Head of caudate nucleus (tissue), 42 donors: ENCODE measurements at regions not wholly inside any gene's neighbourhood (a gene's known extent, or its start where the extent isn't known, plus 50 kb on each side); places are given as distances from the start of the nearest gene placed in this dataset.

Source experiments
- DNase-seq, 42 donors: peaks; one replicate each; pipeline versions ENCODE4 v3.0.0 to v3.0.0-alpha.2; 2020 to 2021; ENCODE audit warnings: mixed read lengths in 7 of 42
- intact Hi-C: fragments of 100-400 bp; cut with DNase I; formaldehyde crosslinking; loops from one replicate; pipeline ENCODE4 v1.15.0; 2022

DNA sequence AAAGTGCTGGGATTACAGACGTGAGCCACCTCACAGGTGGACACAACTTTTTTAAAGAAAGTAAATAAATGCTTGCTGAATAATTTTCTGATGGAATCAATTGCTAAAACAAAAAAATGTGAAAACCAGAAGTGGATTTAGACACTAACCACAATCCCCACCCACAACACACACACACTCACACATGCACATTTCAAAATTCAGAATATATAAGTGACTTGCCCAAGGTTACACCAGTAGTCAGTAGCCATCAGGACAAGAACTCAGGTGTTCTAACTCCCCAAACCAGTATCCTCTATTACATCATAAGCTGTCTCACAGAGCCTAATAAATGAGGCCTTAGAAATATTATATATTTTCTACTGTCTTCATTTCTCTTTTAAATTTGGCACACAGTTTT is 1923.6 kb upstream of the PIK3C3 start:
- no peak for DNase-seq
- intact Hi-C loops, result no loop called here

DNA sequence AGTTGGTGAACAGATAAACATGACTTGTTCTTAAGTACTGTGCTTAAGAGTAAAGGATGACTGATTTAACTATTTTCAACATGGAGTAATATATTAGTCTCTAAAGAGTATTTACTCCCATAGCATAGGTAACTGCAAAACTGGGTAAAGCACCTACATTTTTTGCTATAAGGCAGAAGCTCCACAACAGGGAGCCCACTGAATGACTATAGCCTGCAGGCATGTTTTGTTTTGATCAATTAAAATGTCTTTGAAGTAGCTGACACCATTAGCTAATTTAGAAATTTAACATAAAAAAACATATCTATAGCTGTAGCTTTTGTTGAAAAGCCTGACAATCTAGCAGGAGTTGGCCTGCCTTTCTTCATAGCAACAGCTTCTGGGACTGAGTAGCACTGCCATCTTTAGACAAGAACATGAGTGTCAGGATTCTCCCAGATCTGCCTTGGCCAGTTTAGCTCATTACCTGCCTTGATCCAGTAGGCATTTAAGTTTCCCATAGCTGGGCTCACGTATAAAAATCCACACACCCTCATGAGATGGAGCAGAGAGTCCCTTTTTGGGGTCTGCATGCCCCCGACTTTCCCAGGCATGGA is 1935.1 kb upstream of the PIK3C3 start:
- peak in 2 of 42 donors; percentile 7 for DNase-seq
- intact Hi-C loops, result no loop called here

DNA sequence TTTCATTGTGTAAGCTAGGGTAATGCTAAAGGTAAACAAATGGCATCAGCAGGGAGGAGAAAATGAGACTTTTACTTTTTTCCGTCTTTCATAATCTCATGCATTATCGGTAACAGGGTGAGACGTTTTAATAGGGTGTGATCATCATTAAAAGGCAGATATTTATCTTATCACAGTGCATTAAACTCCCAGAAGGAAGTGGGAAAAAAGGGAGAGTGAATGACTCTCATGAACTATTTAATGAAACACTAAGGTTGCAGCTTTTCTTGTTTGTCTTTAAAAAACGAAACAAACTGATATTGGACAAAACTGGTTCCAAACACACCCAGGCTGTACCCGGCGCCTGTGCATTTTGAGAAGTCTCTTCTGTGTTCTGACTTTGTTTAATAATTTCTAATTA is 1936.8 kb upstream of the PIK3C3 start:
- intact Hi-C loops, result no loop called here
- no peak for DNase-seq

DNA sequence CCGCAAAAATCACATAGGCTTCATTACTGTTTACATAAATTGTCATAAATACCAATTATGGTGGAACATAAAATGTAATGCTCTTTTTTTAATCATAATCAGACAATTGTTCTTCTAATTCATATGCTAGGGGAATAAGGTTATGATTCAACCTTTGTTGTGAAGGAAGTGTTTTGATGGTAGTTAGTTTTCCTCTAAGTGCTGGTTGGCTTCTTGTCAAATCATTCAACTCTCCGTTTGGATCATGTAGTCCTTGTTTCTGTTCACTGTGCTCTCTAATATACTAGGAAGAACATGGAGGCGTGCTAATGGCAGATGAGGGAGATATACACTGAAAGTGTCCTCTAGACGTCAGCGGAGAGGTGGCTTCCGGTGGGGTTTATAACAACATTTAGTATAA is 1938.0 kb upstream of the PIK3C3 start:
- no peak for DNase-seq
- intact Hi-C loops, result no loop called here

DNA sequence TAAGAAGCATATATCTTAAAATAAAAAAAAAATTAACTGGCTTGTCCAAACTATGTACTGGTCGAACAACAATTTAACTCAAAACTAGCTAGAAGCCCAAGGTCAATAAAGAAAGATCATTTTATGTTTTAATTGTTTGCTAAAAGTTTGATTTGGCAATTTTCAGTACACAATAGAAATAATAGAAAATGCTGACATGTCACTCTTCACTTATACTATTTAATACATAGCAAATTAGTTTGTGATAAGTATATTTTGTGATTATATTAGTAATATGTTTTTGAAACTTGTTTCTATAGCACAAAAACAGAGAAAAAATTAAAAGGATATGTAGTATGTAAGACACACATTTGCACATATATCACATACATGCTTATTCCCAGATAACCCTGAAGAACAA is 1938.6 kb upstream of the PIK3C3 start:
- no peak for DNase-seq
- intact Hi-C loops, result no loop called here

DNA sequence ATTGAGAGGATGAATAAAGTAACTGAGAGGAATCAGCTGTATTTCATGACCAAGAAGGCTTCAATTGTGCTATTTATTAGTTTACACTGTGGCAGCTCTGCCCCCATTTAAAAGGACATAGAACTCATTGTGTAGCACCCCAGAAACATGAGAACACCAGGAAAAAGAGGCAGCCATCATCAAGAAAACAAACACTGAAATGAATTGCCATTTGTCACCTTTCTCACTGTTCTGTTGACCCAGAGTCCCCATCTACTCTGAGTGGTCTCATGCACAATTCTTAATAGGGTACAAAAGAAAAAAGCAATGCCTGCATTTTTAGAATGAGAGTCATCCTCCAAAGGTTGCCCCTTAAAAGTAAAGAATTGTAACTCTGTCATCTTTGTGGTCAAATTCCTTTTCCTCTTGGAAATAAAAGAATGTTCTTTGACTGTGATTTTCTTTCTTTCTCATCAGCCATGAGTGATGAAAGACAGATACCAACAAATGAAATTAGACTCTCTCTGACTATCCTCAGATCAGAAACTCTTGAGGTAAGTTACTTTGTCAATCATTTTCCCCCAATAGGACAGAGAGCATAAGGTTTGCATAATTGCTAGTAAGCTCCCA is 1941.9 kb upstream of the PIK3C3 start:
- peak in 2 of 42 donors; percentile 10 to 16 for DNase-seq

DNA sequence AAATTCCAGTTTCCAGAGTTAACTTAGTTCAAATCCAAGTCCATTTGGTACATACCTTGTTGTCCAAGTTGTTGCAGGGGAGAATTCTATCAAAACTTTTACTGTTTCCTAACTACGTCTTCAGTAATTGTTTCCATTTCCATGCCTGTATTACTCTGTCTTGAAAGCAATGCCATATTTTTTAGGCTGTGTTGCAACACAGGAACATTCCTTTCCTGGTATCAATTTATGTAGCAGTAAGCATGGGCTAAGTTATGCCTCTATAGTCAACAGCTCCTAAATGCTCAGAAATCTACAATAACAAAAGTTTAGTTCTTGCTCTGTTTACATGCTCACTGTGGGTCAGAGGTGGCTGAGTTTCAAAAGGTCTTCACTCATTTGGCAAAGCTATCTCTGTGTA is 1943.8 kb upstream of the PIK3C3 start:
- intact Hi-C loops, result no loop called here
- DNase-seq, result no peak

More for the DNA sequence above, 1941.9 kb upstream of the PIK3C3 start:
- intact Hi-C loops, result no loop called here

DNA sequence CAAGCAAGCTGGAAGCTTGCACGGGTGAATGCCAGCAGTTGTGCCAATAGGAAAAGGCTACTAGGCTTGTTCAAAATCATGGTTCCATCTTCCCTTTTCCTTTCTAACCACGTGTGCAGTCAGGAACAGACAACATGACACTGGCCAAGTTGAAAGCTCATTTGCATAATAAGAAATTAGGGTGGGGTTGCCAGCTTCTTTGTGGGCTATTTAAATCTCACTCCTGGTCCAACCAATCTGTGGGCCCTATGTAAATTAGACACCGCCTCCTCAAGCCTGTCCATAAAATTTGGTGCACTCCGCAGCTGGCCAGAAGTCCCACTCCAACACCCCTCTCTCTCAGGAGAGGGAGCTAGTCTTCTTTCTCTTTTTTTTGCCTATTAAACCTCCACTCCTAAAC is 1948.4 kb upstream of the PIK3C3 start:
- intact Hi-C loops, result no loop called here
- DNase-seq, result peak in 5 of 42 donors; percentile 3 to 40 (median 9)

DNA sequence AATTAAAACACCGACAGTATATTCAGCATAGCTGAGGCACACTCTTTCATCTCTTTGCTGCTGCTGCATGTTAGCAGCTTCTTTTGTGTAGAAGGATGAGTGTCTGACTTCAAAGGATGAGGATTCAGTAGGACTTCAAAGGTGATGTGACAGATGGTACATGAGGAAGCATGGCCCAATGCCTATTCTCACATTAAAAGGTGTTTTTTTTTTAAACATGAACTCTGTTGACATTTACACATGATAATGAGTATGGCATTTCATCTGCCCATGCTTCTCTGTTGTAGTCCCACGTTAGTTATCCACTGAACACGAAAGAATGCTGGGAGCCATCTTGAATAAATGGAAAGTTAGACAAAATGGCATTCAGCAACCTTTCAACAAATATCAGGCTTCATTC is 1950.8 kb upstream of the PIK3C3 start:
- DNase-seq, result no peak
- intact Hi-C loops, result no loop called here

DNA sequence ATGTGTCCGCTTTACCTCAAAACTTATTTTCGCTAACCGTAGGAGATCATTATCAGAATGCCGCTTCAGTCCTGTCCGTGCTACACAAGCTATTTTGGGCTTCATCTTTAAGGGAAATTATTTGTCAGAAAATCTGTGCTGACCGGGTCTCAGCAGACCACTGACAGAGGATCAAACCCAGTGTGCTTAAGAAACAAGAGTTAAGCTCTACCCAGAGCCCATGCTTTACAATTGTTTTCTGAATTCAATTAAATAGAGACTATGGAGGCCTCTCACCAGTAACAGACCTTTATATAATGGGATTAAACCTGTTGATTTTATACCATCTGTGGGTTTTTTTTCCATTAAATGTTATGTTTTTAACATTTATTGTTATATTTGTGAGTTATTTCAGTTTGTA is 1956.7 kb upstream of the PIK3C3 start:
- no peak for DNase-seq
- intact Hi-C loops, result no loop called here

DNA sequence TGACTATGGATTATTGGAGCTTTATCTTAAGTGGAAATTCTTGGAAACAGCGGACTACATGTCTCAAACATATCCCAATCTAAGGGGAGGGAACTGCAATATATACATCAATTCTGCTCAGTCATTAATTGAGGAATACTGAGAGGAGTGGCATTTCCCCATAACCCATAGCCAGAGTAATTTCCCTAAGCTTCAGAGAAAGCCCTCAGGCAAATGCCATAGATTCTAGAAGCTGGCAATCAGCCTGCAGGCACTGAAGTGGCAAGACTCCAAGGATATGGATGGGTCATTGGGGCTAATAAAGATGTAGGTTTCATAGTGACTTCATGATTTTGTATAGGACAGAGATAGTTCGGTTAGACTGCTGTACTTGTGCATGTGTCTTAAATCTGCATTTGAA is 1960.5 kb upstream of the PIK3C3 start:
- intact Hi-C loops, result no loop called here
- no peak for DNase-seq

DNA sequence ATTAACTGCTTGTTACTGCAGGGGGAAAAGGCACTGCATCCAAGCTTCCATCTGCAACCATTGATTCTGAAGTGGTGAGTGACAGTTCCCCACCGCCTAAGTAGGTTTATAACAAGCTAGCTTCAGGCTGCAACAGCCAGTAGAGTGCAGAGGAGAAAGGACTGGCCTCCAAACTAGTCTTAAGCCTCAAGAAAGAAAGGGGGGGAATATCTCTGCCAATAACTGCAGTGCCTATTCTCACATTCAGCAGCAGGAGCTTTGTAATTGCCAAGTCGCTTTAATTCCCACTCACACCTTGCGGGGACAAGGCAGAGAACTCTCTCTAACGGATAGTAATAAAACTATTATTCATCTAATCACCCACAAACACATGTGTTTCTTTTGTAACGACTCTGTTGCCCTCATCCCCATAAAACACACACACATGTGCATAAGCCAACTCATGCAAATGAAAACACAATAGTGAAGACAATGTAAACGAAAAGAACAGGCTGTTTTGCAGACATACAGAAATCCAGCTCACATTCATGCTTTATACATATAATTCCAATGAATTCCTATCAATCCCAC is 1963.3 kb upstream of the PIK3C3 start:
- intact Hi-C loops, result no loop called here

DNA sequence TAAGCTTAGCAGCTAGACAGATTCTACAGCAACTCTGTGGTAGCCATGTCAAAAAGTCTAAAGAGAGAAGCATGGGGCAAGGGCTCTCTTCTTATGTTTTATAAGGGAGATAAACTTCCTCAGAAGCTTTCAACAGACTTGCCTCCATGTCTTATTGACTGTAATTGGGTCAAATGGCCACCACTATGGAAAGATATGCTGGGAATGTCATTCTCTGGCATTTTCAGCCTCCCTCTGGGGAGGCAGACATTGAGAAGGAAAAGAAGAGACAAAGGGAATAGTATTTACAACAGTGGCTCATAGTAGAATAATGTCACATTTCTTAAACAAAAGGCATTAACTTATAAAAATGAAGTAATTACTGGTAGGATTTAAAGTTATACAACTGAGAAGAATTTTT is 1964.5 kb upstream of the PIK3C3 start:
- no peak for DNase-seq
- intact Hi-C loops, result no loop called here

More for the DNA sequence above, 1963.3 kb upstream of the PIK3C3 start:
- DNase-seq, result no peak

DNA sequence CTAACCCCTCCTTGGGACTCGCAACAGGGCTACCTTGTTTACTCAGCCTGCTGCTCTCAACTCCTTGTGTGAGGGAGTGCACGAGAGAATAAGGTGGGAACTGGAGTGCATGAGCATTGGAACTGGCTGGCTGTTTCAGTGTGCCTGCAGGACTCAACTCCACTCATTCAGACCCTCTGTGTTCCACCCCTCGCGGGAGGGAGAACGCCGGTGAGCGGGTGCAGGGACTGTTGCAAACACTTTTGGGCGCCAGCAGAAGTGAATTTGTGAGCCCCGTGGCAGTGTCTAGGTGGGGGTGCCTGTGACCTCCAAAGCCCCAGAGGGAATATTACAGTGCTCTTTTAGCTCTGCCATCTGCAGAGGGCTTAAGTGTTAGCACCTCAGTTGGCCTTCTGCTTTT is 1978.3 kb upstream of the PIK3C3 start:
- DNase-seq, result no peak
- intact Hi-C loops, result no loop called here

DNA sequence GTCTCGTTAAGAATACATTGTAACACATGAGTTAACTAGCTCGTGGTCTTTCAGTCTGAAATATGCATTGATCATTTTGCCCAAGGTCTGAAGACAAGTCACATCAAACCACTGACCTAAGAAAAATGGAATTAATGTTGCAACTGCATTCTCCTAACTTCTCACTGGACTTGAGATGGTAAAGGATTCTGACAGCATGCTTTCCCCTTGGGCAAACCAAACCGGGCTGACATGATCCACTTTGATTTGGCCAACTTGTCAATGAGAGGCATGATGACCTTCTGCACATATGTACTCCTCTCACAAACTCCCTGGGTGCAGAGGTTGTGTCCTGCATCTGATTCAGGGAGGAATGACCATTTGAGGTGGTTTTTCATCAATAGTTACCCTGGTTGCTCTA is 1982.5 kb upstream of the PIK3C3 start:
- intact Hi-C loops, result no loop called here
- no peak for DNase-seq

DNA sequence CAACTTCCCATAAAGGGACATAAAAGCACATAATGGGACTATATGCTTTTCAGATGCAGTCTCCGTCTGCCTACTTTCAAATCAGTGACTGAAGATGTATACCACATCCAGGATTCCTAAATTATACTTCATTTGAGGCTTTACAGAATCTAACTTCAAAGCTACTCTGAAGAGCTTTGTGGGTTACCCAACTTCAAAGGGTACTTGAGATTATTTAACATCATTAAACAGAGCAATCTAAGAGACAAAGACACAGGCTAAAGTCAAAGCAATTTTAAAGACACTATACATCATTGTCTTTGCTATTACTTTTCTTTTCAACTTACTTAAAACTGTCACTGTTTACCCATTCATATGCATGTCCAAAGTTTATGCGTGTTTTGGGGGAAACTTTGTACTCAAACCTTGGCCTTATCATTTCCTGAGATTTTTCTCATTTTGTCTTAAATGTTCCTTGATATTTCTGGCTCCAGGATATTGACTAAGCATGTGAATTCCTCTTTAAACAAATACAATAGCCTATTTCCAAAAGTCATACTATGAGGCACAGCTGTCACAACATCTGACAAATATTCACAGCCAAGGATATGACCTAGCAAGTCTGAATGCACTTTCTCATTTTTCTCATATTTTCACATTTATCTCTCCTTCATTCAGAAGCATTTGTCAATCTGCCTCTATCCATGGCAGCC is 1985.1 kb upstream of the PIK3C3 start:
- intact Hi-C loops, result no loop called here
- no peak for DNase-seq

DNA sequence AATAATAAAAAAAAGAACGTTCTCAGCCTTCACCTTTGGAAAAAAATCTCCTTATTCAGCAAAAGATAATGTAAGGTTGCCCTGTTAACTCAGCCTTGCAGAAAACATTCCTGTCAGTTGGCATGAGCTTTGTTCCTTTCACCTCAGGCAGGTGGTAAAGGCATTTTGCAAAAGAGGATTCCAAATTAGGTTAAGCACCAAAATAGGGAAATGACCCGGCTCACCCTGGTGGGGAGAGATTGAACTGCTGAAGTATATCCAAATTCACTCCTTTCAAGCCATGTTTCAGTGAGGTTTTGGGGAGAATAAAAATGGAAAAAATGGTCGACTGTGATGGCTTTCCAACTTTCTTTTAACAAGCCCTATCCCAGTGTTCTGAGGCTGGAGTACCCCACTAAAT is 1988.8 kb upstream of the PIK3C3 start:
- intact Hi-C loops, result no loop called here
- DNase-seq, result no peak

DNA sequence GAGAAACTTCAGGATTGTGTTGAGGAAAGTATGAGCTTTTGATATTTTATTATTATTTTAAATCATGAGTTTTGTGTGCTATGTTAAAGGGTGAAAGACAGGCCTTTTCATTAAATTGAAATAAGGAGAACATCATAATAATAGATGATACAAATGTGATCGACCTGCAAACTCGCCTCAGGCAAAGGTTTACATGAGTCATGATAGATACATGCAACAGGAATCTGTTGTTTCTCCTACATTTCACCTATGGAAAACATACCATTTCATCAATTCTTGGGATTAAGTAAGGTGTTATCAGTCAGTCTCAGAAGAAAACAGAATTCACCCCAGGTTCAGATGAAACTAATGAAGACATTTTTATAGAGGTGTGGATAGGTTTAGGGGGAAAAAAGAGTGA is 1992.5 kb upstream of the PIK3C3 start:
- intact Hi-C loops, result no loop called here
- no peak for DNase-seq

DNA sequence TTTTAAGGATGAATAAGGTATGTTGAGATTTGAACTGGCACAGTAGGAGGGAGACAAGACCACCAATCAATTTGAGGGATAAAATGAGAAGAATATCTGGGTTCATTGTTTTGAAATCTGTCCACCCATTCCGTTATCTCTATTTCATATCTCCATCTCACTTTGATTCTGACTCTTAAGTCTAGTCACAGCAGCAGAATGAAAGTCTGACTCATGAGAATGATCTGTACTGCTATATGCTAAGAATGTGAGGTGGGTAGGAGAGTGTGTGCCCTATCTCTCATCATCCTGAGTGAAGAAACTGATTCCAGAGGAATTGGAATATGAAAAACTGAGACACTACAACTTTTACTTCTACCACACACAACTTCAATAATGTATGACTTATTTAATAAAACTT is 1994.5 kb upstream of the PIK3C3 start:
- no peak for DNase-seq
- intact Hi-C loops, result no loop called here

DNA sequence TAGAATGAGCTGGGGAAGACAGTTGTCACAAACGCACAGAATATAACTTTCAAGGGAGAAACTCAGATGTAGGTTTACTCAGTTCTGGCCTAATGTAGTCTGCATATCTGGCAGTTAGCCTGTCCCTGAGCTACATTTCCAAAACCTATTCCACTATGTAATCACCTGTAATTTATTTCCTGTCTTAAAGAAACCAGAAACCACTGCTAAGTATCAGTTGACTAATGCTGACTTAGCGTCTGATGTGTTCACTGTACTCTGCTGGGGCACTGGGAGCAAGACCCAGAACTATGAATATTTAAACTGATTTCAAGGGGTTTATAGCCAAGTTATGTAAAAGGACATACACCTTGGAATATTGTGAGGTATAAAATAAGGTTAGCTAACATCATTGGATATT is 1995.2 kb upstream of the PIK3C3 start:
- no peak for DNase-seq
- intact Hi-C loops, result no loop called here

DNA sequence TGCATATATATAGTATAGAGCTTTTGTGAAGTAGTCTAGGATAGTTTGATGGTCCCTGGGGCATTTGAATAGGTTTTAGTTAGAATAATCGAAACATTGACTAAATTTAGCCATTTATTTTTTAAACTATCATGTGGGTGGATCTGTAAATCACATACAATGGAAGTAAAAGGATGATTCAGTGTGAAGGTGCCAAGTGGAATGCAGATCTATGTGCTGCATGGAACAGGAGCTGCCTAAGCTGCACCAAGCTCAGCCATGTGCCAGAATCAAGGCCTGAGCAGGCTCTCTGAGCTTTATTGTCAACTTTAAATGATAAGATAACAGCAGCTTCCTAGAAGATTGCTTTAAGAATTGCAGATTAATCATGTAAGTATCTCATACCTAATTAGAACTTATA is 1996.2 kb upstream of the PIK3C3 start:
- intact Hi-C loops, result no loop called here

More for the DNA sequence above, 1996.2 kb upstream of the PIK3C3 start:
- no peak for DNase-seq
